A549 (cell line): ENCODE measurements at regions not wholly inside any gene's neighbourhood (a gene's known extent, or its start where the extent isn't known, plus 50 kb on each side); places are given as distances from the start of the nearest gene placed in this dataset.

Source experiments
- ATAC-seq, 2 experiments: fragments of 200-7000 bp in 1 of 2; fragments of >200 bp in 1 of 2; cut with Nextera tagmentation in 1 of 2; cut with Tn5 transposase in 1 of 2; 3 replicates each; pipeline versions ENCODE4 v1.8.0 to v1.9.1; 2018 to 2020; ENCODE audit warnings: mild to moderate bottlenecking in 1 of 2, moderate library complexity in 1 of 2
- CTCF ChIA-PET: fragments of 300-600 bp; sonication (Branson Sonifier 250); formaldehyde crosslinking; extraction: SDS; loops from one replicate; lab custom pipeline; 2021; ENCODE audit warnings: antibody characterized with exemption, inconsistent platforms; lab: Yijun Ruan, JAX
- POLR2A ChIA-PET: fragments of 350-600 bp; formaldehyde crosslinking; extraction: SDS; loops from one replicate; lab custom pipeline; 2021; ENCODE audit warnings: antibody characterized with exemption, inconsistent platforms; lab: Yijun Ruan, JAX
- DNase-seq, 2 experiments: peaks; one replicate each; pipeline versions ENCODE4 v3.0.0 to v3.0.0-alpha.2; 2011 to 2016; ENCODE audit warnings: low read depth in 1 of 2, low spot score in 1 of 2
- FAIRE-seq: peaks from 2 replicates; lab custom pipeline; 2011; peaks lifted over from hg19 to GRCh38; lab: Jason Lieb, UNC
- H3K27ac ChIP-seq, 2 experiments: fragments of >200 bp; sonication (Bioruptor Twin); formaldehyde crosslinking; 3 replicates each; pipeline ENCODE4 v1.5.1; 2016 to 2017
- H3K4me1 ChIP-seq: fragments of >200 bp; sonication (Bioruptor Twin); formaldehyde crosslinking; 3 replicates; pipeline ENCODE4 v1.6.1; 2016
- H3K4me2 ChIP-seq: fragments of >200 bp; sonication (Bioruptor Twin); formaldehyde crosslinking; 3 replicates; pipeline ENCODE4 v1.6.1; 2016
- H3K4me3 ChIP-seq: fragments of >200 bp; sonication (Bioruptor Twin); formaldehyde crosslinking; 3 replicates; pipeline ENCODE4 v1.5.1; 2016
- H3K9me3 ChIP-seq: fragments of >200 bp; sonication (Bioruptor Twin); formaldehyde crosslinking; 3 replicates; pipeline ENCODE4 v1.6.1; 2016
- BCL3 ChIP-seq: fragments of >200 bp; sonication (Bioruptor Twin); formaldehyde crosslinking; IDR thresholded peaks from 3 replicates; pipeline ENCODE4 v1.6.1; 2016
- CBX8 ChIP-seq: fragments of 200-600 bp; sonication (generic); IDR thresholded peaks from 2 replicates; pipeline ENCODE4 v1.6.1; 2016
- CHD4 ChIP-seq: fragments of 200-600 bp; sonication (generic); IDR thresholded peaks from 2 replicates; pipeline ENCODE4 v1.6.1; 2016; ENCODE audit warnings: antibody characterized with exemption, mild to moderate bottlenecking, borderline replicate concordance
- CTCF ChIP-seq: fragments of >200 bp; sonication (Bioruptor Twin); formaldehyde crosslinking; IDR thresholded peaks from 3 replicates; pipeline ENCODE4 v1.5.1; 2016
- EHMT2 ChIP-seq: fragments of 200-600 bp; sonication (generic); IDR thresholded peaks from 2 replicates; pipeline ENCODE4 v1.6.1; 2016; ENCODE audit warnings: antibody characterized with exemption, low read depth, mild to moderate bottlenecking, moderate library complexity
- EP300 ChIP-seq, 2 experiments: fragments of >200 bp; sonication (Bioruptor Twin); formaldehyde crosslinking; IDR thresholded peaks; 2 replicates in 1 of 2; 3 replicates in 1 of 2; pipeline ENCODE4 v1.6.1; 2016 to 2017
- FOSB ChIP-seq: fragments of 250-450 bp; sonication (Bioruptor Pico); IDR thresholded peaks from 2 replicates; pipeline ENCODE4 v1.5.0; 2020; ENCODE audit warnings: mild to moderate bottlenecking, moderate library complexity
- FOSL2 ChIP-seq, 2 experiments: fragments of 450-650 bp in 1 of 2; fragments of >200 bp in 1 of 2; sonication (Bioruptor Twin) in 1 of 2; formaldehyde crosslinking; IDR thresholded peaks; 2 replicates each; pipeline versions ENCODE4 v1.5.0 to v1.6.1; 2016 to 2020; ENCODE audit warnings: mild to moderate bottlenecking in 1 of 2, moderate library complexity in 1 of 2
- HDAC2 ChIP-seq: fragments of 200-600 bp; sonication (generic); IDR thresholded peaks from 2 replicates; pipeline ENCODE4 v1.6.1; 2016
- HES2 ChIP-seq: fragments of >200 bp; sonication (Bioruptor Twin); formaldehyde crosslinking; IDR thresholded peaks from 2 replicates; pipeline ENCODE4 v1.6.1; 2016
- MAX ChIP-seq: IDR thresholded peaks from 2 replicates; pipeline ENCODE4 v1.6.1; 2012
- NPAS2 ChIP-seq: fragments of 250-450 bp; sonication (Bioruptor Pico); IDR thresholded peaks from 2 replicates; pipeline ENCODE4 v1.8.0; 2022; ENCODE audit warnings: mild to moderate bottlenecking, moderate library complexity, borderline replicate concordance
- PHF8 ChIP-seq: fragments of 200-600 bp; sonication (generic); IDR thresholded peaks from 2 replicates; pipeline ENCODE4 v1.6.1; 2016; ENCODE audit warnings: low read depth, mild to moderate bottlenecking, antibody characterized with exemption, moderate library complexity, borderline replicate concordance
- RAD21 ChIP-seq, 2 experiments: fragments of >200 bp in 1 of 2; sonication (Bioruptor Twin) in 1 of 2; formaldehyde crosslinking in 1 of 2; IDR thresholded peaks in 1 of 2; conservative IDR thresholded peaks in 1 of 2; 2 replicates in 1 of 2; 3 replicates in 1 of 2; pipeline ENCODE4 v1.6.1; 2012 to 2018; ENCODE audit warnings: inconsistent platforms in 1 of 2
- RARB ChIP-seq: fragments of 250-450 bp; sonication (Bioruptor Pico); IDR thresholded peaks from 2 replicates; pipeline ENCODE4 v1.8.0; 2021; ENCODE audit warnings: mild to moderate bottlenecking, moderate library complexity
- RCOR1 ChIP-seq: fragments of 150-350 bp; IDR thresholded peaks from 2 replicates; pipeline ENCODE4 v1.6.1; 2014; ENCODE audit warnings: antibody characterized with exemption, low read length, low read depth
- SMC3 ChIP-seq: fragments of >200 bp; sonication (Bioruptor Twin); formaldehyde crosslinking; IDR thresholded peaks from 3 replicates; pipeline ENCODE4 v1.6.1; 2018; ENCODE audit warnings: inconsistent platforms
- TP53 ChIP-seq: fragments of 250-450 bp; sonication (Bioruptor Pico); IDR thresholded peaks from 2 replicates; pipeline ENCODE4 v1.5.0; 2021; ENCODE audit warnings: mild to moderate bottlenecking, moderate library complexity
- ZC3H11A ChIP-seq: fragments of 450-650 bp; IDR thresholded peaks from 2 replicates; pipeline ENCODE4 v1.6.1; 2014; ENCODE audit warnings: antibody characterized with exemption, mild to moderate bottlenecking
- ZSCAN20 ChIP-seq: fragments of 250-450 bp; sonication (Bioruptor Pico); IDR thresholded peaks from 2 replicates; pipeline ENCODE4 v1.8.0; 2022; ENCODE audit warnings: mild to moderate bottlenecking, moderate library complexity
- WGBS: methylation state at CpG from one replicate; pipeline ENCODE4 v1.1.6; 2017; ENCODE audit errors: missing lambda C conversion rate; 5-methylcytosine and 5-hydroxymethylcytosine counted together

GRCh38 chr6:90397047-90397446, 100.4 kb upstream of the BACH2 start:
- Histone ChIP-seq H3K4me3 (no peak overlapping the region), H3K27ac (no peak overlapping the region), H3K9me3 (no peaks in the 10 kb centered on the region), H3K4me2 (no peak overlapping the region), H3K4me1 (no peaks in the 10 kb centered on the region)
- CTCF ChIA-PET: no interaction called here
- FAIRE-seq (no peak), DNase-seq (no peak), ATAC-seq (no peak)
- TF ChIP-seq EHMT2 (no peak), ZC3H11A (no peak), TP53 (CRISPR knock-in tag) (no peak), HDAC2 (no peak), RCOR1 (no peak), MAX (no peak), BCL3 (no peak), CHD4 (no peak), PHF8 (no peak)
- WGBS: 60% methylated on average over 4 of the region's 4 CpGs
- POLR2A ChIA-PET: no interaction called here

- no peak for TF ChIP-seq HES2
- TF ChIP-seq FOSL2 (IDR thresholded peaks at IDR 0.05): no peak
- TF ChIP-seq FOSL2 (CRISPR knock-in tag; IDR thresholded peaks at IDR 0.05): no peak
- TF ChIP-seq ZC3H11A: no peak
- no peak for TF ChIP-seq NPAS2
- TF ChIP-seq FOSB (CRISPR knock-in tag): no peak
- no peak for TF ChIP-seq ZSCAN20
- TF ChIP-seq CBX8: no peak
- peak; percentile 66 for TF ChIP-seq CTCF
- peak; percentile 73 for TF ChIP-seq SMC3
- TF ChIP-seq BCL3: no peak
- TF ChIP-seq EP300 (IDR thresholded peaks at IDR 0.05): no peak
- TF ChIP-seq RARB (CRISPR knock-in tag): no peak
- peak; percentile 74 to 77 for TF ChIP-seq RAD21 (conservative IDR thresholded peaks at IDR 0.05 in 1 of 2, IDR thresholded peaks at IDR 0.05 in 1 of 2)
- TF ChIP-seq, all 56 proteins: peak for 3
- no peak overlapping the region for H3K4me3 ChIP-seq
- no peaks in the 10 kb centered on the region for H3K9me3 ChIP-seq
- CTCF ChIA-PET: interaction anchor here (0.6 to 2.7 kb wide), 29 partner anchors 8 to 1077 kb away, joined by 3 to 15 read pairs (median 5); no protein-coding TSS in a partner anchor
- DNase-seq (peak; percentile 12 to 38), FAIRE-seq (no peak), ATAC-seq (peak; percentile 80 to 82; a peak in 3 of 6 replicates)
- no peak overlapping the region for H3K27ac ChIP-seq
- H3K4me1 ChIP-seq: no peaks in the 10 kb centered on the region
- WGBS: 16% methylated on average over 7 of the region's 7 CpGs
- no peak overlapping the region for H3K4me2 ChIP-seq
- POLR2A ChIA-PET: no interaction called here
Measured at GRCh38 chr6:90393232-90393884, 96.7 kb upstream of the BACH2 start.
